ENCODE measurements at regions not wholly inside any gene's neighbourhood (a gene's known extent, or its start where the extent isn't known, plus 50 kb on each side); places are given as distances from the start of the nearest gene placed in this dataset.

DNA sequence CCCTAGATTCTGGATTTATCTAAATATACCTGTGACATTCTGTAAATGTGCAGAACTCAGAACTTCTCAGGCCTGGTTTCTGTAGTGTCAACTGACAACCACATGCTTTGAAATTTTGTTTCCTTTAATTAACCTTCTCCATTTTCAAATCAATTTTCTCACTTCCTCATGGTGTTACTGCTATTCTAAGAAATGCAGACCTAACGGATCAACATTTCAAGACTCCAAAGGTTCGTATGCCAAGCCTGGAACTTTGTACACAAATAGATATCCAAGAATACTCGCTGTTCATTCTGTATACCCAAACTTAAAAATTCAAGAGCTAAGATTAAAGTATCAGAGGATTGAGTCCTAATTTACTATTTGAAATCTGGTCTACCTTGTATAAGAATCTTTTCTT lies 88.1 kb downstream of the SLC24A2 start:
- TF ChIP-seq, protein P1, sequence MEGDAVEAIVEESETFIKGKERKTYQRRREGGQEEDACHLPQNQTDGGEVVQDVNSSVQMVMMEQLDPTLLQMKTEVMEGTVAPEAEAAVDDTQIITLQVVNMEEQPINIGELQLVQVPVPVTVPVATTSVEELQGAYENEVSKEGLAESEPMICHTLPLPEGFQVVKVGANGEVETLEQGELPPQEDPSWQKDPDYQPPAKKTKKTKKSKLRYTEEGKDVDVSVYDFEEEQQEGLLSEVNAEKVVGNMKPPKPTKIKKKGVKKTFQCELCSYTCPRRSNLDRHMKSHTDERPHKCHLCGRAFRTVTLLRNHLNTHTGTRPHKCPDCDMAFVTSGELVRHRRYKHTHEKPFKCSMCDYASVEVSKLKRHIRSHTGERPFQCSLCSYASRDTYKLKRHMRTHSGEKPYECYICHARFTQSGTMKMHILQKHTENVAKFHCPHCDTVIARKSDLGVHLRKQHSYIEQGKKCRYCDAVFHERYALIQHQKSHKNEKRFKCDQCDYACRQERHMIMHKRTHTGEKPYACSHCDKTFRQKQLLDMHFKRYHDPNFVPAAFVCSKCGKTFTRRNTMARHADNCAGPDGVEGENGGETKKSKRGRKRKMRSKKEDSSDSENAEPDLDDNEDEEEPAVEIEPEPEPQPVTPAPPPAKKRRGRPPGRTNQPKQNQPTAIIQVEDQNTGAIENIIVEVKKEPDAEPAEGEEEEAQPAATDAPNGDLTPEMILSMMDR (IDR thresholded peaks at IDR 0.05; ENCODE audit: extremely low read depth, missing control alignments) = no peak
- DNase-seq (ENCODE audit: low spot score) = no peak

DNA sequence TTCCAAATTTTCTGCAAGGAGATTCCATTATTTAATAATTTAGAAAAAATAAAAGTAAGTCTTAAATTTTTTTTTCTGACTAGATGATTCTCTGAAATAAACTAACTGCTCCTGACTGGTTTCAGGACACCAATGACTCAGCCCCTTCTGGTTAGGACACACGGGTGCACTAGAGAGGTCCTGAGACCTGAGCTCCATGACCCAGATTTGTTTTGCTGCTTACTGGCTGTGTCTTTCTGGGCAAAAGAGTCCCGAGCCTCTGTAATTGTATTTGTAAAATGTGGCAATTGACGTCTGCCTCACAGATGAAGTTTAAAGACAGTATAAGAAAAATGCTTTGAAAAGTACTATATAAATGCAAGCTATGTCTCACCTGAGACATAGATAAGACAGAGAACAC lies 89.1 kb downstream of the SLC24A2 start:
- no peak for DNase-seq (ENCODE audit: low spot score)
- TF ChIP-seq, protein P1 (IDR thresholded peaks at IDR 0.05; ENCODE audit: extremely low read depth, missing control alignments) = no peak

DNA sequence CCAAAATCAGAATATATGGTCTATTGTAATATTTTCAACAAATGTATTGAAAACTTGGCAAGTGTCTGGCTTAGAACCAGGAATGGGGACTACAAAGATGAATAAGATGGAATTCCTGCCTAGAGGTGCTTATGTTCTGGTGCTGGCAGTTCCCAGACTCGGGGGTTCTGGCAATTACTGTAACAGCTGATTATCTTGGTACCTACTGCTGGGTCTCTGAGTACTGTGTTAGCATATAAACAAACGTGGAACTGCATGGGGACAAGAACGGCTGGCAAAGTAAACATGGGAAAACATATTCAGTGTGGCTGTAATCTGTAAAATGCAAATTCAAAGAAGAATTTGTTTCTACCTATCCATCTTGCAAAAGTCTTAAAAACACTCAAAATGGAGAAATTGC lies 89.9 kb downstream of the SLC24A2 start:
- no peak for DNase-seq (ENCODE audit: low spot score)
- TF ChIP-seq, protein P1 (IDR thresholded peaks at IDR 0.05; ENCODE audit: extremely low read depth, missing control alignments) = no peak

DNA sequence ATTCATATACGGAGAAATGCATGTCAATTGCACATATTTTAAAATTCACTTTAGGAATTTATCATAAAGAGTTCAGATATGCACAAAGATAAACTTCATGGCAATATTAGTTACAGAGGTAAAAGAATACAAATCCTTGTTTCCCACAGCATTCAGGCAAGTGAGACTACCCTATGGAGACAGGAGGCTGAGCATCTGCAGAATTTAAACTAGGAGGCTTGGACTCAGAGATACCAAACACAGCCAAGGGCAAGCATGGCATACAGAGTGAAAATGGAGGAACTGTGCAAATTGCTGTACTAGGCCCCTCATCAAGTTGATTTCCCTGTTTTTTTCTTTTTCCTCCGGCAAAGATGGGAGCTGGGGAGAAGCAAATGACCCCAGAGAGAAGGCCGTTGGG lies 94.2 kb downstream of the SLC24A2 start:
- DNase-seq (ENCODE audit: low spot score) = no peak
- TF ChIP-seq, protein P1 (IDR thresholded peaks at IDR 0.05; ENCODE audit: extremely low read depth, missing control alignments) = no peak

DNA sequence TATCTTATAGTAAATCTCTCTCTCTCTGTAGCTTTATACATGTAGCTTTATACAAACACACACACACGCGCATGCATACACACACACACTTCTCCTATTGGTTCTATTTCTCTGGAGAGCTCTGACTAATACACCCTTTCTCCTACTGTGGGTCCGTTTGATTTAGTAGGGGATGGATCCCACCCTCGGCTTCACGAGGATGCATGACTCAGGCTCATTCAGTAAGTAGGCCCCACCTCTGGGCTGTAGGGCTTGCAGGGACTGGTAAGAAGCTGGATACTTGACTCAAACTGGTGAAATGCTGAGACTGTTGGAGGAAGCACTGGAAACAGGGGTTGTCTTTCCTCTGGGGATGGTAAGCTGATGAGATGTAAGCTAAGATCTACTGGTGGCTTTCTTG lies 98.7 kb downstream of the SLC24A2 start:
- no peak for DNase-seq (ENCODE audit: low spot score)
- TF ChIP-seq, protein P1 (IDR thresholded peaks at IDR 0.05; ENCODE audit: extremely low read depth, missing control alignments) = no peak

DNA sequence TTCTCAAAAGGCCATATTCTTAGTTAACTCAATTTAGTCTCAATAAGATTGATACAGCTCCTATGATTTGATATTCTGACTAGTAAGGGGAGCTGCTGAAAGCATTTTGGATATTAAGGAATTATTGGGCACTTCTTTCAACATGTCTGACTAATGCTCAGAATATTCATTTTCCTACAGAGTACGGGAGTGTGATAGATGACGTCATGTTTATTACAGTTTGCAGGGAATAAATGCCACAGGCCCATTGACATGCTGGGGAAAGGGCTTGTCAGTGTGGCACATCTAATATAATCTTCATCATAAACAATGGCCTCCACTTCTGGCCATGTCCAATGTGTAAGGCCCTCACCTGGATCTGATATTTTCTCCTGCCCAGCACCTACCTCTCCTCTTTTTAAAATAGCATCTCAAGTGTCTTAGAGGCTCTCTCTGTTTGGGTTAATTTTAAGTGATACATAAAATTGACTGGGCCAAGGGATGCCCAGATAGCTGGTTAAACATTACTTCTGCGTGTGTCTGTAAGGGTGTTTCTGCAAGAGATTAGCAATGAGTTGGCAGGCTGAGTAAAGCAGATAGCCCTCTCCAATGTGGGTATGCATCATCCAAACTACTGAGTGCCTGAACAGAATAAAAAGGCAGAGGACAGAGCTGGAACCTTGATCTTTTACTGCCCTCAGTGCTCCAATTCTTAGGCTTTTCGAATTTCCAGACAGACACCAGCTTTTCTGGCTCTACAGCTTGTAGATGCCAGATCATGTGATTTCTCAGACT lies 99.3 kb downstream of the SLC24A2 start:
- TF ChIP-seq, protein P1 (IDR thresholded peaks at IDR 0.05; ENCODE audit: extremely low read depth, missing control alignments) = no peak
- no peak for DNase-seq (ENCODE audit: low spot score)

DNA sequence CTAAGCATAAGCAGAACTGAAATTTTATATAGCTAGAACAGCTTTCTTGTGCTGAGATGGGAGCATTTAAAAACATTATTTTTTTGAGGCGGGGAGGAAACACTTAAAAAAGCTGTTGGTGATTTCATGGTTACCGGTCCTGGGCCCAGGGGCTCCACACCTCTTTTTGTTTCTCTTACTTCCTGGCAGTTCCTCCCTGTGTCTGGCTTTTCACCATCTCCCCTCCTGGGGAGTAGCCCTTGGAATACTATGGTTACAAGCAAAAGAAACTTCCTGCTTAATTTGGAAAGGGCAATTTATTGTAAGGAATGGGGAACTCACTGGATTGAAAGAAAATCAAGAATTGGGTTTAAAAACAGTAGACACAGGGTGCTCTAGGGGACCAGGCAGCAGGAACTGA lies 105.1 kb downstream of the SLC24A2 start:
- no peak for DNase-seq (ENCODE audit: low spot score)
- TF ChIP-seq, protein P1 (IDR thresholded peaks at IDR 0.05; ENCODE audit: extremely low read depth, missing control alignments) = no peak
